ENCODE measurements at regions not wholly inside any gene's neighbourhood (a gene's known extent, or its start where the extent isn't known, plus 50 kb on each side); places are given as distances from the start of the nearest gene placed in this dataset.

DNA sequence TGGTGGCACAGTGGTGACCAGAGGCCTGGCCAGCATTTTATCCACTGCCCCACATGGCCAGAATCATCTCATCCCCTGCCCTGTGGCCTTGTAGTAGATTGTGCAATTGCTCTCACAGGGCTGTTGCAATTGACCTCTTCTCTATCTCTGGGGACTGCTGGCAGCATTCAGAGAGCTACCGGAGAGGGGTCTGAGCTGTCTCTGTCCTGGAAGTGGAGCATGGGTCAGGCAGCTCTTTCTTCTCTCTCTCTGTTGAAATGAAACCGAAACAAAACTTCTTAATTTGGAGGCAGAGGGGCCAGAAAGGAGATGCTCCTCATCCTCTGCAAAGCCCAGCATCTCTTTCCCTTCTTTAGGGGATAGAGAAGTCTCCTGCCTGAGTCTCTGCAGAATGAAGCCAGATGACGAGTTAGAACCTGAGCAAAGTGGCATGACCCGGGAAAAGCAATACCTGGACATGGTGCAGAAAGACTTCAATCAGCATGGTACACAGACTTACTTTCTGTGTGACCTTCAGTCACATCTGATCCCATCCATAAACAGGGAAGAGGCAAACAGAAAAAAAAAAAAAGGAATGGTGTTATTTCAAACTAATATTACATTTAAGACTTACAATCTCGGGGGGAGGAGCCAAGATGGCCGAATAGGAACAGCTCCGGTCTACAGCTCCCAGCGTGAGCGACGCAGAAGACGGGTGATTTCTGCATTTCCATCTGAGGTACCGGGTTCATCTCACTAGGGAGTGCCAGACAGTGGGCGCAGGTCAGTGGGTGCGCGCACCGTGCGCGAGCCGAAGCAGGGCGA lies 144.5 kb upstream of the BCL6 start:
- TF ChIP-seq SIN3A (IDR thresholded peaks at IDR 0.05; ENCODE audit: borderline replicate concordance, insufficient read depth, low read length) (no peak), REST (IDR thresholded peaks at IDR 0.05; ENCODE audit: insufficient read depth in 1 of 2, low read depth in 2 of 2, low read length in 2 of 2) (no peak), POLR2AphosphoS5 (IDR thresholded peaks at IDR 0.05; ENCODE audit: low read depth, low read length) (no peak), TAF1 (IDR thresholded peaks at IDR 0.05; ENCODE audit: borderline replicate concordance, insufficient read depth, low read length) (no peak), FOXP2 (optimal IDR thresholded peaks at IDR 0.05; ENCODE audit: borderline replicate concordance, extremely low read depth, extremely low read length, insufficient read depth) (no peak)

All from PFSK-1 (cell line).